Caco-2 (cell line): ENCODE measurements at regions not wholly inside any gene's neighbourhood (a gene's known extent, or its start where the extent isn't known, plus 50 kb on each side); places are given as distances from the start of the nearest gene placed in this dataset.

Experiments used
- BruUV-seq: library from RNA; stranded (reverse); fragments of 400-500 nt; replicated peaks from 2 replicates; lab custom pipeline; 2021; lab: Mats Ljungman, UMichigan
- CTCF ChIA-PET: fragments of 300-600 bp; sonication (Branson Sonifier 250); formaldehyde crosslinking; loops from one replicate; lab custom pipeline; 2022; ENCODE audit warnings: antibody characterized with exemption; lab: Charles Lee
- POLR2A ChIA-PET: fragments of 300-600 bp; sonication (Branson Sonifier 250); formaldehyde crosslinking; loops from one replicate; lab custom pipeline; 2022; ENCODE audit warnings: antibody characterized with exemption; lab: Charles Lee
- DNase-seq, 2 experiments: peaks; one replicate each; pipeline versions ENCODE4 v3.0.0 to v3.0.0-alpha.2; 2020 to 2022
- H3K27me3 ChIP-seq: replicated peaks from 2 replicates; pipeline ENCODE4 v1.6.0; 2011; ENCODE audit warnings: low read length; ENCODE audit not compliant: control insufficient read depth, insufficient read depth
- H3K36me3 ChIP-seq: 2 replicates; pipeline ENCODE4 v1.5.1; 2011; ENCODE audit warnings: low read length; ENCODE audit not compliant: control insufficient read depth, insufficient read depth
- H3K4me1 ChIP-seq: fragments of 250-450 bp; sonication (Bioruptor Pico); 2 replicates; pipeline ENCODE4 v1.5.1; 2020; ENCODE audit warnings: mild to moderate bottlenecking
- H3K4me3 ChIP-seq: 2 replicates; pipeline ENCODE4 v1.5.1; 2011; ENCODE audit warnings: low read depth, mild to moderate bottlenecking, control low read depth, low read length
- H3K9me3 ChIP-seq: fragments of 250-450 bp; sonication (Bioruptor Pico); 2 replicates; pipeline ENCODE4 v1.5.1; 2020; ENCODE audit warnings: mild to moderate bottlenecking, moderate library complexity
- H3K27ac Mint-ChIP-seq: one replicate; pipeline ENCODE4 v1.8.0; 2022; ENCODE audit warnings: mixed read lengths; ENCODE audit not compliant: unreplicated experiment
- H3K27me3 Mint-ChIP-seq: one replicate; pipeline ENCODE4 v1.8.0; 2022; ENCODE audit warnings: mixed read lengths; ENCODE audit not compliant: insufficient read depth, unreplicated experiment
- H3K36me3 Mint-ChIP-seq: one replicate; pipeline ENCODE4 v1.8.0; 2022; ENCODE audit warnings: mild to moderate bottlenecking, mixed read lengths; ENCODE audit not compliant: insufficient read depth, unreplicated experiment
- H3K4me1 Mint-ChIP-seq: one replicate; pipeline ENCODE4 v1.8.0; 2022; ENCODE audit warnings: low read depth, mixed read lengths; ENCODE audit not compliant: unreplicated experiment
- H3K4me3 Mint-ChIP-seq: one replicate; pipeline ENCODE4 v1.8.0; 2022; ENCODE audit warnings: mild to moderate bottlenecking, moderate library complexity, mixed read lengths; ENCODE audit not compliant: unreplicated experiment
- H3K9me3 Mint-ChIP-seq: one replicate; pipeline ENCODE4 v1.8.0; 2022; ENCODE audit warnings: mixed read lengths; ENCODE audit not compliant: unreplicated experiment
- CTCF ChIP-seq, 2 experiments: fragments of 200-600 bp in 1 of 2; IDR thresholded peaks; 1 replicate in 1 of 2; 2 replicates in 1 of 2; pipeline versions ENCODE4 v1.5.1 to v1.8.0; 2011 to 2022; ENCODE audit warnings: antibody characterized with exemption in 1 of 2, control low read depth in 1 of 2, inconsistent platforms in 1 of 2, low read depth in 1 of 2, low read length in 1 of 2, mild to moderate bottlenecking in 1 of 2, moderate library complexity in 1 of 2; ENCODE audit not compliant: insufficient read depth in 1 of 2, severe bottlenecking in 1 of 2, unreplicated experiment in 1 of 2
- intact Hi-C: fragments of 100-400 bp; cut with micrococcal nuclease; formaldehyde crosslinking; loops from one replicate; pipeline ENCODE4 v1.10.0; 2022; ENCODE audit not compliant: unreplicated experiment

GRCh38 chr21:33985117-33986050 lies 69.8 kb upstream of the ATP5PO start:
- POLR2A ChIA-PET, result no interaction called here
- no peak for DNase-seq
- no peak for TF ChIP-seq CTCF (IDR thresholded peaks at IDR 0.05; ENCODE audit: insufficient read depth in 1 of 2, low read depth in 1 of 2, low read length in 1 of 2, severe bottlenecking in 1 of 2, unreplicated experiment in 1 of 2)
- no peaks in the 10 kb centered on the region for H3K27me3 Mint-ChIP-seq
- Histone ChIP-seq H3K27me3 (no peaks in the 10 kb centered on the region), H3K36me3 (no peaks in the 10 kb centered on the region), H3K4me3 (no peak overlapping the region), H3K9me3 (no peaks in the 10 kb centered on the region), H3K4me1 (peaks cover 7% of the 10 kb centered on the region; the same call in 1 of the 2 replicates)
- peaks cover 20% of the 10 kb centered on the region for H3K4me1 Mint-ChIP-seq
- no peaks in the 10 kb centered on the region for H3K9me3 Mint-ChIP-seq
- intact Hi-C loops, result no loop called here
- H3K4me3 Mint-ChIP-seq, result no peak overlapping the region
- CTCF ChIA-PET, result no interaction called here
- H3K27ac Mint-ChIP-seq, result peak overlapping the region; percentile 20
- BruUV-seq, result no TSS peak
- H3K36me3 Mint-ChIP-seq, result no peaks in the 10 kb centered on the region

GRCh38 chr21:33984021-33984481 lies 68.4 kb upstream of the ATP5PO start:
- POLR2A ChIA-PET, result no interaction called here
- no peak overlapping the region for H3K4me3 ChIP-seq
- Mint-ChIP-seq H3K27me3 (no peaks in the 10 kb centered on the region), H3K36me3 (no peaks in the 10 kb centered on the region), H3K9me3 (no peaks in the 10 kb centered on the region), H3K4me3 (no peak overlapping the region), H3K27ac (no peak overlapping the region), H3K4me1 (peaks cover 20% of the 10 kb centered on the region)
- CTCF ChIA-PET, result no interaction called here
- H3K9me3 ChIP-seq, result no peaks in the 10 kb centered on the region
- no peaks in the 10 kb centered on the region for H3K27me3 ChIP-seq
- no peaks in the 10 kb centered on the region for H3K36me3 ChIP-seq
- intact Hi-C loops, result no loop called here
- TF ChIP-seq CTCF (IDR thresholded peaks at IDR 0.05; ENCODE audit: insufficient read depth in 1 of 2, low read depth in 1 of 2, low read length in 1 of 2, severe bottlenecking in 1 of 2, unreplicated experiment in 1 of 2), result no peak
- peaks cover 10% of the 10 kb centered on the region; the same call in 1 of the 2 replicates for H3K4me1 ChIP-seq
- no TSS peak for BruUV-seq
- no peak for DNase-seq

GRCh38 chr21:33981391-33982101 lies 65.9 kb upstream of the ATP5PO start:
- BruUV-seq, result no TSS peak
- no peaks in the 10 kb centered on the region for H3K9me3 ChIP-seq

More at GRCh38 chr21:33981391-33982101, 65.9 kb upstream of the ATP5PO start:
- Mint-ChIP-seq H3K9me3 (peaks cover 10% of the 10 kb centered on the region), H3K4me3 (no peak overlapping the region), H3K27me3 (no peaks in the 10 kb centered on the region), H3K27ac (no peak overlapping the region), H3K36me3 (no peaks in the 10 kb centered on the region), H3K4me1 (peaks cover 36% of the 10 kb centered on the region)
- Histone ChIP-seq H3K4me3 (no peak overlapping the region), H3K4me1 (peaks cover 19% of the 10 kb centered on the region), H3K27me3 (no peaks in the 10 kb centered on the region), H3K36me3 (no peaks in the 10 kb centered on the region)
- CTCF ChIA-PET, result no interaction called here
- POLR2A ChIA-PET, result no interaction called here
- no peak for DNase-seq
- intact Hi-C loops, result no loop called here
- no peak for TF ChIP-seq CTCF (IDR thresholded peaks at IDR 0.05; ENCODE audit: insufficient read depth in 1 of 2, low read depth in 1 of 2, low read length in 1 of 2, severe bottlenecking in 1 of 2, unreplicated experiment in 1 of 2)
